ENCODE measurements at regions not wholly inside any gene's neighbourhood (a gene's known extent, or its start where the extent isn't known, plus 50 kb on each side); places are given as distances from the start of the nearest gene placed in this dataset.
"Not testable (repeated sequence)": the region's sequence is repeated elsewhere in the genome, so short reads cannot be mapped to it uniquely, and the experiment has no call there.

- no peaks in the 10 kb centered on the region for H3K27me3 ChIP-seq
- DNase-seq (ENCODE audit: low spot score in 2 of 2), result no peak
- no peaks in the 10 kb centered on the region for H3K4me1 ChIP-seq
- H3K4me3 ChIP-seq, result no peak overlapping the region
- H3K36me3 ChIP-seq, result no peaks in the 10 kb centered on the region
- no peak overlapping the region for H3K27ac ChIP-seq
- WGBS, 2 donors, result 80 to 86% methylated on average over 2 of the region's 2 CpGs
- no peak for TF ChIP-seq POLR2A (IDR thresholded peaks at IDR 0.05)
- TF ChIP-seq EP300 (IDR thresholded peaks at IDR 0.05), result no peak
- TF ChIP-seq CTCF (IDR thresholded peaks at IDR 0.05), result no peak
- H3K9me3 ChIP-seq, result no peaks in the 10 kb centered on the region
Measured at GRCh38 chr16:10323528-10323869, 62.4 kb upstream of the ATF7IP2 start.

- Histone ChIP-seq H3K4me1 (no peaks in the 10 kb centered on the region), H3K36me3 (no peaks in the 10 kb centered on the region), H3K9me3 (no peaks in the 10 kb centered on the region), H3K27ac (no peak overlapping the region), H3K27me3 (no peaks in the 10 kb centered on the region), H3K4me3 (no peak overlapping the region)
- 94 to 98% methylated on average over 2 of the region's 2 CpGs for WGBS, 2 donors
- TF ChIP-seq CTCF (IDR thresholded peaks at IDR 0.05) (no peak), POLR2A (IDR thresholded peaks at IDR 0.05) (no peak), EP300 (IDR thresholded peaks at IDR 0.05) (no peak)
- no peak for DNase-seq (ENCODE audit: low spot score in 2 of 2)
Measured at GRCh38 chr16:10324210-10324609, 61.7 kb upstream of the ATF7IP2 start.

- H3K27me3 ChIP-seq, result no peaks in the 10 kb centered on the region
- TF ChIP-seq POLR2A (IDR thresholded peaks at IDR 0.05), result no peak
- TF ChIP-seq EP300 (IDR thresholded peaks at IDR 0.05), result no peak
- no peak for TF ChIP-seq CTCF (IDR thresholded peaks at IDR 0.05)
- no peaks in the 10 kb centered on the region for H3K4me1 ChIP-seq
- DNase-seq (ENCODE audit: low spot score in 2 of 2), result no peak
- H3K27ac ChIP-seq, result no peak overlapping the region
- no peaks in the 10 kb centered on the region for H3K9me3 ChIP-seq
- no peak overlapping the region for H3K4me3 ChIP-seq
- no peaks in the 10 kb centered on the region for H3K36me3 ChIP-seq
- WGBS, 2 donors, result 73 to 76% methylated on average over 10 of the region's 10 CpGs
Measured at GRCh38 chr16:10325783-10326543, 59.9 kb upstream of the ATF7IP2 start.

- 87% methylated on average over 5 of the region's 5 CpGs for whole genome bisulfite sequencing, 2 donors
- Histone ChIP-seq H3K4me1 (no peaks in the 10 kb centered on the region), H3K36me3 (no peaks in the 10 kb centered on the region), H3K27me3 (no peaks in the 10 kb centered on the region), H3K9me3 (no peaks in the 10 kb centered on the region), H3K4me3 (no peak overlapping the region), H3K27ac (no peak overlapping the region)
- TF ChIP-seq POLR2A (IDR thresholded peaks at IDR 0.05), result no peak
- no peak for TF ChIP-seq EP300 (IDR thresholded peaks at IDR 0.05)
- no peak for TF ChIP-seq CTCF (IDR thresholded peaks at IDR 0.05)
- DNase-seq (ENCODE audit: low spot score in 2 of 2), result no peak
Measured at GRCh38 chr16:10326647-10327046, 59.2 kb upstream of the ATF7IP2 start.

GRCh38 chr16:10328291-10328690 is 57.6 kb upstream of the ATF7IP2 start:
- WGBS, 2 donors, result 73 to 76% methylated on average over 5 of the region's 5 CpGs
- H3K4me1 ChIP-seq; H3K9me3 ChIP-seq; DNase-seq (ENCODE audit: low spot score in 2 of 2); H3K36me3 ChIP-seq; H3K27ac ChIP-seq; H3K27me3 ChIP-seq; H3K4me3 ChIP-seq: not testable (repeated sequence)

- Histone ChIP-seq H3K27me3 (no peaks in the 10 kb centered on the region), H3K9me3 (no peaks in the 10 kb centered on the region), H3K27ac (no peak overlapping the region), H3K4me1 (no peaks in the 10 kb centered on the region), H3K36me3 (no peaks in the 10 kb centered on the region), H3K4me3 (no peak overlapping the region)
- DNase-seq (ENCODE audit: low spot score in 2 of 2), result no peak
- no peak for TF ChIP-seq POLR2A (IDR thresholded peaks at IDR 0.05)
- no peak for TF ChIP-seq EP300 (IDR thresholded peaks at IDR 0.05)
- TF ChIP-seq CTCF (IDR thresholded peaks at IDR 0.05), result no peak
Measured at GRCh38 chr16:10332241-10332640, 53.6 kb upstream of the ATF7IP2 start.

Data from tibial nerve (tissue), 4 donors.